ENCODE measurements at regions not wholly inside any gene's neighbourhood (a gene's known extent, or its start where the extent isn't known, plus 50 kb on each side); places are given as distances from the start of the nearest gene placed in this dataset.
"Not testable (repeated sequence)": the region's sequence is repeated elsewhere in the genome, so short reads cannot be mapped to it uniquely, and the experiment has no call there.

GRCh38 chr2:210917465-210917864 is 361.1 kb downstream of the CPS1 start:
- TF ChIP-seq CTCF (IDR thresholded peaks at IDR 0.05; ENCODE audit: low read depth, low read length): no peak
- H3K4me3 ChIP-seq (ENCODE audit: low read depth, low read length): no peak overlapping the region

DNA sequence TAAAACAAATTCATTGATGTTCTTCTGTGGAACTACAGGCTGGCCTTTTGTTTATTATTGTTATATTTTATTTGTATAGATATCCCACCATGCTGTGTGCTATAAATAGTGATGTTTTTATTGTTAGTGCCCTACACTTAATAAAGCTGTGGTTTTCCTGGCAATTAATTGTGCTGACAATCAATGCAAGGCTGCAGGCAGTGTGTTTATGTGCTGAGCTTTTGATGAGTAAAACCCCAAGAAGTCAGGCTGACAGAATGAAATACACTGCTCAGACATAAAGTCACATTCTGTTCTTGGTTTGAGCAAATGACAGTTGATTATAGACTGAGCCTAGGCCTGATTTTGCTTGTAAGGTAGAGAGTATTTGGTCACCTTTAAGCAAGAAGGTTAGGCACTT is 362.7 kb downstream of the CPS1 start:
- TF ChIP-seq CTCF (IDR thresholded peaks at IDR 0.05; ENCODE audit: low read depth, low read length): no peak
- no peak overlapping the region for H3K4me3 ChIP-seq (ENCODE audit: low read depth, low read length)

DNA sequence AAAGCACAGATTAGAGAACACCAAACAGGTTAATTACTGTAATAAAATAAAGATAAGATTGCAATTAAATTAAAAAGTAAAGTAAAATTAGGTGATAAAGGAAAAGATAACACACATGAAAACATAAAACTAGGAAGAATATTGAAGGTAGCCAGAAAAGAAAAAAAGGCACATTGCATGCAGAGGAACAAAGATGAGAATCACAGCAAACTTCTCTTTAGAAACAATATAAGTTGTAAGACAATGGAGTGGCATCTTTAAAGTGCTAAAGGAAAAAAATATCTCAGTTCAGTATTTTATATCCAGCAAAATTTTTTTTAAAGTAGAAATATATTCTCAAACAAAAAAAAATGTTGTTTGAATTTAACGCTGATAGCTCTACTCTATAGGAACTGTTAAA is 366.0 kb downstream of the CPS1 start:
- no peak for TF ChIP-seq CTCF (IDR thresholded peaks at IDR 0.05; ENCODE audit: low read depth, low read length)
- no peak overlapping the region for H3K4me3 ChIP-seq (ENCODE audit: low read depth, low read length)

GRCh38 chr2:210928714-210929113 is 372.3 kb downstream of the CPS1 start:
- no peak for TF ChIP-seq CTCF (IDR thresholded peaks at IDR 0.05; ENCODE audit: low read depth, low read length)

GRCh38 chr2:210938228-210938627 is 381.8 kb downstream of the CPS1 start:
- no peak for TF ChIP-seq CTCF (IDR thresholded peaks at IDR 0.05; ENCODE audit: low read depth, low read length)
- H3K4me3 ChIP-seq (ENCODE audit: low read depth, low read length): no peak overlapping the region

More at GRCh38 chr2:210928714-210929113, 372.3 kb downstream of the CPS1 start:
- H3K4me3 ChIP-seq (ENCODE audit: low read depth, low read length): no peak overlapping the region

DNA sequence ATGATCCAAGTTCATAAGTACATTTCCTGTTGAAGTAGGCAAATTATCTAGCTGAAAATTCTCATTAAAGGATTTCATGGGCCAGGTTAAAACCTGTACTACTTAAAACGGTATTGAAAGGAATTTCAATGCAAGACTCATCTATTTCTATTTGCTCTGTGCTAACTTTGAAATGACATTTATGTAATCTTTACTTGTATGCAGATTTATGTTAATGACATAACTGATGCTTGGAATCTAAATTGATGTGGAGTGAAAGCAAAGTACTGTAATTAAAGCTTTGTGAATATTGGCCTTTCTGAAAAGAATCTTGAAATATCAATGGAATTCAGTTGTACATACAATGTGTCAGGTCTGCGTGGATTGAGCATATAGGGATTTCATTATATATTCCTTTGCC is 390.0 kb downstream of the CPS1 start:
- TF ChIP-seq CTCF (IDR thresholded peaks at IDR 0.05; ENCODE audit: low read depth, low read length): no peak
- no peak overlapping the region for H3K4me3 ChIP-seq (ENCODE audit: low read depth, low read length)

DNA sequence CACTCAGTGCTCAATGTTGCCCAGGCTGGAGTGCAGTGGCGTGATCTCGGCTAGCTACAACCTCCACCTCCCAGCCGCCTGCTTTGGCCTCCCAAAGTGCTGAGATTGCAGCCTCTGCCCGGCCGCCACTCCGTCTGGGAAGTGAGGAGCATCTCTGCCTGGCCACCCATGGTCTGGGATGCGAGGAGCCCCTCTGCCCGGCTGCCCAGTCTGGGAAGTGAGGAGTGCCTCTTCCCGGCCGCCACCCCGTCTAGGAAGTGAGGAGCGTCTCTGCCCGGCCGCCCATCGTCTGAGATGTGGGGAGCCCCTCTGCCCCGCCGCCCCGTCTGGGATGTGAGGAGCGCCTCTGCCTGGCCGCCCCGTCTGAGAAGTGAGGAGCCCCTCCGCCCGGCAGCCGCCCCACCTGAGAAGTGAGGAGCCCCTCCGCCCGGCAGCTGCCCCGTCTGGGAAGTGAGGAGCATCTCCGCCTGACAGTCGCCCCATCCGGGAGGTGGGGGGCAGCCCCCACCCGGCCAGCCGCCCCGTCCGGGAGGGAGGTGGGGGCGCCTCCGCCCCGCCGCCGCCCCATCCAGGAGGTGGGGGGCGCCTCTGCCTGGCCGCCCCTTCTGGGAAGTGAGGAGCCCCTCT is 394.1 kb downstream of the CPS1 start:
- H3K4me3 ChIP-seq (ENCODE audit: low read depth, low read length): not testable (repeated sequence)

GRCh38 chr2:210954386-210954907 is 398.0 kb downstream of the CPS1 start:
- H3K4me3 ChIP-seq (ENCODE audit: low read depth, low read length): no peak overlapping the region
- TF ChIP-seq CTCF (IDR thresholded peaks at IDR 0.05; ENCODE audit: low read depth, low read length): no peak

Measured in WI38 (cell line).